22Rv1 (cell line): ENCODE measurements at regions not wholly inside any gene's neighbourhood (a gene's known extent, or its start where the extent isn't known, plus 50 kb on each side); places are given as distances from the start of the nearest gene placed in this dataset.

Experiments
- ZFX ChIP-seq: fragments of 450-650 bp; IDR thresholded peaks from 2 replicates; pipeline ENCODE4 v1.6.1; 2017; ENCODE audit warnings: antibody characterized with exemption, borderline replicate concordance
- TF ChIP-seq, protein P1 (sequence below): fragments of 450-650 bp; IDR thresholded peaks from 2 replicates; pipeline ENCODE4 v1.5.1; 2017; ENCODE audit warnings: mild to moderate bottlenecking

DNA sequence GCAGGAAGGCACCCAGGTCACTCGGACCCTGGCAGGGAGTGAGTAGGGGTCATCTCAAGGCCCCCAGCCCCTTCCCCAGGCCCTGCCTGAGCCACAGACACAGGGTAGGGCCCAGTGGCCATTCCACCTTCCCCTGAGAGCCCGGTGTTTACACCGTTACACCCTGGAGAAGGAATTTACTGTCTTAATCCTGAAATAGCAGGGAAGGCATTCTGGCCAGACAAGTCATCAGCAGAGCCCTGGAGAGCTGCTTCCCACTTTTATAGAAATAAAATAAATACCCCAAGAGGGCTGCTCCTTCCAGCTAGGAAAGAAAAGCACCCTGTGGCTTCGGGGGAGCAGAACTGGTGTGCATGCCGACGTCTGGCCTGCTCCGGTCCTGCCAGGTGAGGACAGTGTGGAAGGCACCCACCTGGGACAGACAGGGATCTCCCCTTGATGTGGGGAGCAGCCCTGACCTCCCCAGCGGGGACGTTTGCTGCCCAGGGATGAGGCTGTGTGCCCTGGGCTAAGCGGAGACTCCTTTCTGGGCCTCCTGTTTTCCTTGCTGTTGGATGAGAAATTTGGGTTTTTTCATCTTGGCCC, 180.0 kb downstream of the MN1 start:
- TF ChIP-seq, protein P1, sequence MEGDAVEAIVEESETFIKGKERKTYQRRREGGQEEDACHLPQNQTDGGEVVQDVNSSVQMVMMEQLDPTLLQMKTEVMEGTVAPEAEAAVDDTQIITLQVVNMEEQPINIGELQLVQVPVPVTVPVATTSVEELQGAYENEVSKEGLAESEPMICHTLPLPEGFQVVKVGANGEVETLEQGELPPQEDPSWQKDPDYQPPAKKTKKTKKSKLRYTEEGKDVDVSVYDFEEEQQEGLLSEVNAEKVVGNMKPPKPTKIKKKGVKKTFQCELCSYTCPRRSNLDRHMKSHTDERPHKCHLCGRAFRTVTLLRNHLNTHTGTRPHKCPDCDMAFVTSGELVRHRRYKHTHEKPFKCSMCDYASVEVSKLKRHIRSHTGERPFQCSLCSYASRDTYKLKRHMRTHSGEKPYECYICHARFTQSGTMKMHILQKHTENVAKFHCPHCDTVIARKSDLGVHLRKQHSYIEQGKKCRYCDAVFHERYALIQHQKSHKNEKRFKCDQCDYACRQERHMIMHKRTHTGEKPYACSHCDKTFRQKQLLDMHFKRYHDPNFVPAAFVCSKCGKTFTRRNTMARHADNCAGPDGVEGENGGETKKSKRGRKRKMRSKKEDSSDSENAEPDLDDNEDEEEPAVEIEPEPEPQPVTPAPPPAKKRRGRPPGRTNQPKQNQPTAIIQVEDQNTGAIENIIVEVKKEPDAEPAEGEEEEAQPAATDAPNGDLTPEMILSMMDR: no peak
- no peak for TF ChIP-seq ZFX
